ENCODE measurements at regions not wholly inside any gene's neighbourhood (a gene's known extent, or its start where the extent isn't known, plus 50 kb on each side); places are given as distances from the start of the nearest gene placed in this dataset.

GRCh38 chr14:105864116-105864515, 337.7 kb downstream of the TMEM121 start:
- no peaks in the 10 kb centered on the region for H3K27me3 ChIP-seq (ENCODE audit: control insufficient read depth, insufficient read depth, low read length)
- no peak overlapping the region for H3K27ac ChIP-seq (ENCODE audit: low read depth, low read length)
- H3K4me3 ChIP-seq (ENCODE audit: low read depth, low read length): no peak overlapping the region

GRCh38 chr14:105864651-105865265, 338.4 kb downstream of the TMEM121 start:
- no peaks in the 10 kb centered on the region for H3K4me1 ChIP-seq (ENCODE audit: control insufficient read depth, insufficient read depth, low read length)
- no peaks in the 10 kb centered on the region for H3K27me3 ChIP-seq (ENCODE audit: control insufficient read depth, insufficient read depth, low read length)
- H3K9ac ChIP-seq (ENCODE audit: low read depth, low read length): no peak overlapping the region
- H3K9me3 ChIP-seq (ENCODE audit: control insufficient read depth, insufficient read depth, low read length): peaks cover 90% of the 10 kb centered on the region
- H3K27ac ChIP-seq (ENCODE audit: low read depth, low read length): no peak overlapping the region
- H3K4me3 ChIP-seq (ENCODE audit: low read depth, low read length): no peak overlapping the region
- no peaks in the 10 kb centered on the region for H3K36me3 ChIP-seq (ENCODE audit: control insufficient read depth, insufficient read depth, low read length)

More at GRCh38 chr14:105864116-105864515, 337.7 kb downstream of the TMEM121 start:
- Histone ChIP-seq H3K9me3 (ENCODE audit: control insufficient read depth, insufficient read depth, low read length) (peaks cover 88% of the 10 kb centered on the region), H3K36me3 (ENCODE audit: control insufficient read depth, insufficient read depth, low read length) (no peaks in the 10 kb centered on the region), H3K9ac (ENCODE audit: low read depth, low read length) (no peak overlapping the region), H3K4me1 (ENCODE audit: control insufficient read depth, insufficient read depth, low read length) (no peaks in the 10 kb centered on the region)

- Histone ChIP-seq H3K36me3 (ENCODE audit: control insufficient read depth, insufficient read depth, low read length) (no peaks in the 10 kb centered on the region), H3K4me3 (ENCODE audit: low read depth, low read length) (no peak overlapping the region), H3K4me1 (ENCODE audit: control insufficient read depth, insufficient read depth, low read length) (no peaks in the 10 kb centered on the region), H3K27me3 (ENCODE audit: control insufficient read depth, insufficient read depth, low read length) (no peaks in the 10 kb centered on the region), H3K9me3 (ENCODE audit: control insufficient read depth, insufficient read depth, low read length) (peaks cover 93% of the 10 kb centered on the region), H3K27ac (ENCODE audit: low read depth, low read length) (no peak overlapping the region), H3K9ac (ENCODE audit: low read depth, low read length) (no peak overlapping the region)
Measured at GRCh38 chr14:105865266-105865903, 339.0 kb downstream of the TMEM121 start.

- Histone ChIP-seq H3K36me3 (ENCODE audit: control insufficient read depth, insufficient read depth, low read length) (no peaks in the 10 kb centered on the region), H3K27ac (ENCODE audit: low read depth, low read length) (no peak overlapping the region), H3K4me3 (ENCODE audit: low read depth, low read length) (no peak overlapping the region), H3K9me3 (ENCODE audit: control insufficient read depth, insufficient read depth, low read length) (peaks cover 93% of the 10 kb centered on the region), H3K27me3 (ENCODE audit: control insufficient read depth, insufficient read depth, low read length) (no peaks in the 10 kb centered on the region), H3K9ac (ENCODE audit: low read depth, low read length) (no peak overlapping the region), H3K4me1 (ENCODE audit: control insufficient read depth, insufficient read depth, low read length) (no peaks in the 10 kb centered on the region)
Measured at GRCh38 chr14:105865904-105866840, 339.8 kb downstream of the TMEM121 start.

- no peak overlapping the region for H3K27ac ChIP-seq (ENCODE audit: low read depth, low read length)
- no peaks in the 10 kb centered on the region for H3K36me3 ChIP-seq (ENCODE audit: control insufficient read depth, insufficient read depth, low read length)
- no peak overlapping the region for H3K4me3 ChIP-seq (ENCODE audit: low read depth, low read length)
- H3K9me3 ChIP-seq (ENCODE audit: control insufficient read depth, insufficient read depth, low read length): peaks cover 92% of the 10 kb centered on the region
- H3K4me1 ChIP-seq (ENCODE audit: control insufficient read depth, insufficient read depth, low read length): no peaks in the 10 kb centered on the region
- H3K9ac ChIP-seq (ENCODE audit: low read depth, low read length): no peak overlapping the region
- no peaks in the 10 kb centered on the region for H3K27me3 ChIP-seq (ENCODE audit: control insufficient read depth, insufficient read depth, low read length)
Measured at GRCh38 chr14:105866841-105867321, 340.5 kb downstream of the TMEM121 start.

GRCh38 chr14:105867961-105868599, 341.7 kb downstream of the TMEM121 start:
- peaks cover 87% of the 10 kb centered on the region for H3K9me3 ChIP-seq (ENCODE audit: control insufficient read depth, insufficient read depth, low read length)
- no peaks in the 10 kb centered on the region for H3K27me3 ChIP-seq (ENCODE audit: control insufficient read depth, insufficient read depth, low read length)
- H3K36me3 ChIP-seq (ENCODE audit: control insufficient read depth, insufficient read depth, low read length): no peaks in the 10 kb centered on the region
- no peak overlapping the region for H3K9ac ChIP-seq (ENCODE audit: low read depth, low read length)
- no peak overlapping the region for H3K4me3 ChIP-seq (ENCODE audit: low read depth, low read length)
- H3K27ac ChIP-seq (ENCODE audit: low read depth, low read length): no peak overlapping the region
- no peaks in the 10 kb centered on the region for H3K4me1 ChIP-seq (ENCODE audit: control insufficient read depth, insufficient read depth, low read length)

- Histone ChIP-seq H3K4me3 (ENCODE audit: low read depth, low read length) (no peak overlapping the region), H3K4me1 (ENCODE audit: control insufficient read depth, insufficient read depth, low read length) (no peaks in the 10 kb centered on the region), H3K27me3 (ENCODE audit: control insufficient read depth, insufficient read depth, low read length) (no peaks in the 10 kb centered on the region), H3K27ac (ENCODE audit: low read depth, low read length) (no peak overlapping the region), H3K9me3 (ENCODE audit: control insufficient read depth, insufficient read depth, low read length) (peaks cover 87% of the 10 kb centered on the region), H3K36me3 (ENCODE audit: control insufficient read depth, insufficient read depth, low read length) (no peaks in the 10 kb centered on the region), H3K9ac (ENCODE audit: low read depth, low read length) (no peak overlapping the region)
Measured at GRCh38 chr14:105871590-105871989, 345.2 kb downstream of the TMEM121 start.

- Histone ChIP-seq H3K27ac (ENCODE audit: low read depth, low read length) (no peak overlapping the region), H3K4me3 (ENCODE audit: low read depth, low read length) (no peak overlapping the region), H3K9me3 (ENCODE audit: control insufficient read depth, insufficient read depth, low read length) (peaks cover 91% of the 10 kb centered on the region), H3K36me3 (ENCODE audit: control insufficient read depth, insufficient read depth, low read length) (no peaks in the 10 kb centered on the region), H3K4me1 (ENCODE audit: control insufficient read depth, insufficient read depth, low read length) (no peaks in the 10 kb centered on the region), H3K9ac (ENCODE audit: low read depth, low read length) (no peak overlapping the region), H3K27me3 (ENCODE audit: control insufficient read depth, insufficient read depth, low read length) (no peaks in the 10 kb centered on the region)
Measured at GRCh38 chr14:105873870-105874512, 347.6 kb downstream of the TMEM121 start.

GRCh38 chr14:105876158-105876557, 349.8 kb downstream of the TMEM121 start:
- no peak overlapping the region for H3K9ac ChIP-seq (ENCODE audit: low read depth, low read length)
- no peaks in the 10 kb centered on the region for H3K4me1 ChIP-seq (ENCODE audit: control insufficient read depth, insufficient read depth, low read length)
- H3K36me3 ChIP-seq (ENCODE audit: control insufficient read depth, insufficient read depth, low read length): no peaks in the 10 kb centered on the region
- H3K9me3 ChIP-seq (ENCODE audit: control insufficient read depth, insufficient read depth, low read length): peaks cover 91% of the 10 kb centered on the region
- H3K27me3 ChIP-seq (ENCODE audit: control insufficient read depth, insufficient read depth, low read length): no peaks in the 10 kb centered on the region
- no peak overlapping the region for H3K27ac ChIP-seq (ENCODE audit: low read depth, low read length)
- no peak overlapping the region for H3K4me3 ChIP-seq (ENCODE audit: low read depth, low read length)

GRCh38 chr14:105876829-105877228, 350.4 kb downstream of the TMEM121 start:
- H3K27ac ChIP-seq (ENCODE audit: low read depth, low read length): no peak overlapping the region
- H3K36me3 ChIP-seq (ENCODE audit: control insufficient read depth, insufficient read depth, low read length): no peaks in the 10 kb centered on the region
- H3K9ac ChIP-seq (ENCODE audit: low read depth, low read length): no peak overlapping the region
- no peaks in the 10 kb centered on the region for H3K4me1 ChIP-seq (ENCODE audit: control insufficient read depth, insufficient read depth, low read length)
- peaks cover 92% of the 10 kb centered on the region for H3K9me3 ChIP-seq (ENCODE audit: control insufficient read depth, insufficient read depth, low read length)
- no peak overlapping the region for H3K4me3 ChIP-seq (ENCODE audit: low read depth, low read length)
- H3K27me3 ChIP-seq (ENCODE audit: control insufficient read depth, insufficient read depth, low read length): no peaks in the 10 kb centered on the region
